ENCODE measurements at regions not wholly inside any gene's neighbourhood (a gene's known extent, or its start where the extent isn't known, plus 50 kb on each side); places are given as distances from the start of the nearest gene placed in this dataset.
A peak's percentile ranks its signal among the peaks of the same experiment; 100 is the strongest.

DNA sequence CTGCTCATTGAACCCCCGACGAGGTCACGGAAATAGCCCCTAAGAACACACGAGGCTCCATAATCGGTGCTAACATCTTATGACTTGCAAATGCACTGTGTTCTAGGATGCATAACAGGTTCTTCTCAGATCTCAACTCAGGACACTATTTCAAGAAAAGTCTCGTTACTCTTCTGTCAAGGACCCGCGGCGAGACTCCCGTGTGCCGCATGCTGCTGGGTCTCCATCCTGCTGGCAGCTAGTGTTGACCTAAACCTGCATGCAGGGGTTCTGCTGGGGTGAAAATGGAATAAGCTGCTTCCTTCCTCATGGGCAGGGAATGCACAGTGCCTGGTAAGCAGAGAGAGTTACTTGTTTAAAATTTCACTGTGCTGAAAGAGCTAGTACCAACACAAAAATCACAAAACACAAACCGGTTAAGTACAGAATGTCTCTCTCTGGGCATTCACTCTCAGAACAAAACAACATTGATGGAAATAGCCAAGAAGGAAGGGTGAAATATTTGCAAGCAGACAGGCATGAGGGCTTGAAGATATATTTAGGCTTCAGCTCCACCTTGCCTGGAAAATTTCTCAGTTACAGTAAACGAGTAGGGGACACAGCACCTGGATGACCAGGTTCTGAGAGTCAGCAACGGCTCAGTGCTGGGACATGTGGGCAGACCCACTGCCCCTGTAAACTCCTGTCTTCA is 416.5 kb downstream of the GADD45G start:
- Histone ChIP-seq H3K4me3 (ENCODE audit: extremely low read depth in 1 of 4, insufficient read depth in 2 of 4, low read depth in 3 of 4, low read length in 4 of 4) (no peak overlapping the region), H2BK12ac (ENCODE audit: low read depth, low read length) (no peak overlapping the region), H3K56ac (replicated peaks; ENCODE audit: insufficient read length, low read depth, low read length) (no peak overlapping the region), H3K4me1 (replicated peaks in 1 of 4; ENCODE audit: control insufficient read depth in 3 of 4, insufficient read depth in 4 of 4, low read length in 3 of 4) (peaks cover 0 to 6% (median 4%) of the 10 kb centered on the region in 4 experiments; a peak in 3 of 7 replicates), H2BK15ac (ENCODE audit: low read length) (0 out of 2 replicates have a peak overlapping the region, but pooled peaks have one; percentile 76), H4K20me1 (replicated peaks in 1 of 2; ENCODE audit: control insufficient read depth in 1 of 2, insufficient read depth in 2 of 2, low read length in 2 of 2) (no peaks in the 10 kb centered on the region), H2BK20ac (ENCODE audit: low read length) (no peak overlapping the region; the same call in 1 of the 2 replicates), H3K27me3 (replicated peaks in 1 of 4; ENCODE audit: control insufficient read depth in 3 of 4, extremely low read depth in 1 of 4, insufficient read depth in 3 of 4, low read length in 3 of 4) (no peaks in the 10 kb centered on the region; a peak in 1 of 7 replicates), H2AK5ac (ENCODE audit: low read depth, low read length) (no peak overlapping the region), H3K79me2 (ENCODE audit: control insufficient read depth in 1 of 2, insufficient read depth in 2 of 2, low read length in 2 of 2) (no peaks in the 10 kb centered on the region), H3K9ac (replicated peaks in 1 of 4; ENCODE audit: extremely low read depth in 1 of 4, low read depth in 3 of 4, low read length in 3 of 4) (no peak overlapping the region), H2BK5ac (ENCODE audit: low read depth, low read length) (no peak overlapping the region), H4K8ac (ENCODE audit: extremely low read depth, insufficient read depth, low read length) (no peak overlapping the region), H3K23ac (ENCODE audit: insufficient read length) (no peak overlapping the region), H3K36me3 (ENCODE audit: control insufficient read depth in 2 of 4, insufficient read depth in 4 of 4, low read length in 3 of 4) (no peaks in the 10 kb centered on the region), H2BK120ac (replicated peaks; ENCODE audit: low read depth, low read length) (no peak overlapping the region), H3K14ac (ENCODE audit: insufficient read length) (no peak overlapping the region), H3K4ac (replicated peaks; ENCODE audit: insufficient read length, low read depth, low read length) (no peak overlapping the region), H3K9me3 (ENCODE audit: insufficient read depth in 2 of 2, low read depth in 1 of 2, low read length in 1 of 2) (no peaks in the 10 kb centered on the region), H4K5ac (ENCODE audit: insufficient read length, low read depth, low read length) (no peak overlapping the region), H3K79me1 (ENCODE audit: low read depth, low read length) (no peaks in the 10 kb centered on the region), H4K91ac (replicated peaks; ENCODE audit: insufficient read length, low read length) (no peak overlapping the region), H2AFZ (ENCODE audit: low read length) (no peak overlapping the region), H3K18ac (ENCODE audit: extremely low read depth, low read length) (no peak overlapping the region), H3K23me2 (ENCODE audit: low read depth, low read length) (no peaks in the 10 kb centered on the region), H3K4me2 (ENCODE audit: insufficient read depth in 1 of 2, low read depth in 2 of 2, low read length in 2 of 2) (no peak overlapping the region), H3K27ac (ENCODE audit: low read depth, low read length) (no peak overlapping the region)
- CTCF ChIA-PET (ENCODE audit: partially characterized antibody): interaction anchor here (1.0 to 1.2 kb wide), 2 partner anchors 15 to 423 kb away, joined by 3 read pairs; no protein-coding TSS in a partner anchor
- FAIRE-seq (no peak), DNase-seq (ENCODE audit: low read depth in 1 of 2, low spot score in 2 of 2) (no peak)
- WGBS, 2 experiments (ENCODE audit: extremely low coverage in 1 of 2, insufficient coverage in 1 of 2, insufficient read length in 1 of 2, insufficient replicate concordance in 2 of 2, low coverage in 1 of 2, low lambda C conversion rate in 2 of 2, missing lambda C conversion rate in 1 of 2): 94% methylated on average over 14 of the region's 14 CpGs; no CpG with 5 or more reads in 1 of the 2 experiments
- POLR2A ChIA-PET (ENCODE audit: partially characterized antibody): no interaction called here
- TF ChIP-seq SIX5 (IDR thresholded peaks at IDR 0.05; ENCODE audit: low read depth, low read length) (no peak), EP300 (IDR thresholded peaks at IDR 0.05; ENCODE audit: borderline replicate concordance in 1 of 2, low read depth in 2 of 2, low read length in 2 of 2) (no peak), KDM4A (IDR thresholded peaks at IDR 0.05; ENCODE audit: low read depth, low read length, severe bottlenecking) (no peak), USF2 (IDR thresholded peaks at IDR 0.05; ENCODE audit: low read length) (no peak), JUND (IDR thresholded peaks at IDR 0.05; ENCODE audit: low read length) (no peak), SAP30 (IDR thresholded peaks at IDR 0.05; ENCODE audit: insufficient read depth, insufficient replicate concordance, low read length) (no peak), BACH1 (IDR thresholded peaks at IDR 0.05; ENCODE audit: low read length) (no peak)

All from H1 (cell line).